Hepatocyte (in vitro differentiated cells): ENCODE measurements at regions not wholly inside any gene's neighbourhood (a gene's known extent, or its start where the extent isn't known, plus 50 kb on each side); places are given as distances from the start of the nearest gene placed in this dataset.

Experiments
- EZH2 ChIP-seq: fragments of 200-600 bp; sonication (generic); IDR thresholded peaks from 2 replicates; pipeline ENCODE4 v1.6.1; 2016; ENCODE audit warnings: antibody characterized with exemption, mild to moderate bottlenecking, borderline replicate concordance
- TF ChIP-seq, protein P1 (sequence below): fragments of 200-600 bp; sonication (generic); IDR thresholded peaks from 2 replicates; pipeline ENCODE4 v1.5.1; 2016; ENCODE audit warnings: antibody characterized with exemption, mild to moderate bottlenecking; ENCODE audit not compliant: poor library complexity

DNA sequence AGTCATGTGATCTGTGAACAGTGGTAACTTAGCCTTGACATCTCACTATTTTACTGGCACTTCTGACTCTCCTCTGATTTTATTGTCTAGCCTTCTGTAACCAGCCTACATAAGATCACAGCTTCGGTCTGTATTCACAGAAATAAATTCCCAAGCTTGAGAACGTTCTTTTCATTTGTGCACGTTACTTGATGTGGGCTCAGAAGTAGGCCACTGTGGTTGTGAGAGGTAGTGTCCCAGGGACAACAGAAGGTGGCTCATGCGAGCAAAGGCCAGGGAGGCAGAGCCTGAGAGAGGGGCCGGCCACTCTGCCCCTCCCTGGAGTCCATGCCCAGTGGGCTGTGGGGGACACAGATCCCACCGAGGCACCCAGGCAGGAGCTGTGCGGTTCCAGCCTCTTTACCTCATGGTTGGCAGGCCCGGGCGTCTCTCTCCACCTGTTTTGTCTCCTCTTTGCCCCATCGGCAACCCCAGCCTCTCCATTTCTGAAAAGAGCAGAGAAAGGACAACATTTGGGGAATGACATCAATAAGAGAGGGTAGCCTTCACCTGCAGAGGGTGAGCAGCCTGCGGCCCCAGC, 207.5 kb upstream of the CST7 start:
- TF ChIP-seq, protein P1, sequence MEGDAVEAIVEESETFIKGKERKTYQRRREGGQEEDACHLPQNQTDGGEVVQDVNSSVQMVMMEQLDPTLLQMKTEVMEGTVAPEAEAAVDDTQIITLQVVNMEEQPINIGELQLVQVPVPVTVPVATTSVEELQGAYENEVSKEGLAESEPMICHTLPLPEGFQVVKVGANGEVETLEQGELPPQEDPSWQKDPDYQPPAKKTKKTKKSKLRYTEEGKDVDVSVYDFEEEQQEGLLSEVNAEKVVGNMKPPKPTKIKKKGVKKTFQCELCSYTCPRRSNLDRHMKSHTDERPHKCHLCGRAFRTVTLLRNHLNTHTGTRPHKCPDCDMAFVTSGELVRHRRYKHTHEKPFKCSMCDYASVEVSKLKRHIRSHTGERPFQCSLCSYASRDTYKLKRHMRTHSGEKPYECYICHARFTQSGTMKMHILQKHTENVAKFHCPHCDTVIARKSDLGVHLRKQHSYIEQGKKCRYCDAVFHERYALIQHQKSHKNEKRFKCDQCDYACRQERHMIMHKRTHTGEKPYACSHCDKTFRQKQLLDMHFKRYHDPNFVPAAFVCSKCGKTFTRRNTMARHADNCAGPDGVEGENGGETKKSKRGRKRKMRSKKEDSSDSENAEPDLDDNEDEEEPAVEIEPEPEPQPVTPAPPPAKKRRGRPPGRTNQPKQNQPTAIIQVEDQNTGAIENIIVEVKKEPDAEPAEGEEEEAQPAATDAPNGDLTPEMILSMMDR, result no peak
- TF ChIP-seq EZH2, result no peak
